ENCODE measurements at regions not wholly inside any gene's neighbourhood (a gene's known extent, or its start where the extent isn't known, plus 50 kb on each side); places are given as distances from the start of the nearest gene placed in this dataset.

DNA sequence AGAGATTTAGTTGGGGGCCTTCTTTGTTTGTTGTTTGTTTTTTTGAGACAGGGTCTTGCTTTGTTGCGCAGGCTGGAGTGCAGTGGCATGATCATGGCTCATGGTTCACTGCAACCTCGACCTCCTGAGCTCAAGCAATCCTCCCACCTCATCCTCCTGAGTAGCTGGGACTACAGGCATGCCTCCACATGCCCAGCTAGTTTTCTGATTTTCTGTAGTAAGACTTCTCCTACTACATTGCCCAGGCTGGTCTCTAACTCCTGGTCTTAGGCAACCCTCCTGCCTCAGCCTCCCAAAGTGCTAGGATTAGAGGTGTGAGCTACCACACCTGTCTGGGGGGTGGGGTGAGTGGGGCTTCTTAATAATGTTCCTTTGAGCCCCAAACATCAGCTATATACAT lies 148.3 kb upstream of the ADAMTS9 start:
- H3K27ac ChIP-seq, result no peak overlapping the region

DNA sequence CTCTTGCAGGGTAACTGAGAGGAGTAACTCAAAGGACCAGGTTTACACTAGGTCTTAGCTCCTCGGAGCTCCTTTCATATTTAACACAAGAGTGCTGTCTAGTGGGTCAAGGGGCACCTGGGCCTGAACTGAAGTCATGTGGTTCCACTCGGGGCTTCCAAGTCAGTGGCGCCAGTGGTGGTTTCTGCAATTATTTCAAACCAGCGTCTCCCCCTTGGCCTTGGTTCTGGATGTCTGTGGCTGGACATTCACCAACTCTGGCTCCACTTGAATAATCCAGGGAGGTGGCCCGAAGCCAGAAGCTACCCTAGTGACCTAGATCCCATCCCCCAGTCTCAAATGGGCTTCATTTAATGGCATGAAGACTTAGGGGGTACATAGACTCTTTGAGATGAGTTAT lies 144.3 kb upstream of the ADAMTS9 start:
- TF ChIP-seq, protein P1, sequence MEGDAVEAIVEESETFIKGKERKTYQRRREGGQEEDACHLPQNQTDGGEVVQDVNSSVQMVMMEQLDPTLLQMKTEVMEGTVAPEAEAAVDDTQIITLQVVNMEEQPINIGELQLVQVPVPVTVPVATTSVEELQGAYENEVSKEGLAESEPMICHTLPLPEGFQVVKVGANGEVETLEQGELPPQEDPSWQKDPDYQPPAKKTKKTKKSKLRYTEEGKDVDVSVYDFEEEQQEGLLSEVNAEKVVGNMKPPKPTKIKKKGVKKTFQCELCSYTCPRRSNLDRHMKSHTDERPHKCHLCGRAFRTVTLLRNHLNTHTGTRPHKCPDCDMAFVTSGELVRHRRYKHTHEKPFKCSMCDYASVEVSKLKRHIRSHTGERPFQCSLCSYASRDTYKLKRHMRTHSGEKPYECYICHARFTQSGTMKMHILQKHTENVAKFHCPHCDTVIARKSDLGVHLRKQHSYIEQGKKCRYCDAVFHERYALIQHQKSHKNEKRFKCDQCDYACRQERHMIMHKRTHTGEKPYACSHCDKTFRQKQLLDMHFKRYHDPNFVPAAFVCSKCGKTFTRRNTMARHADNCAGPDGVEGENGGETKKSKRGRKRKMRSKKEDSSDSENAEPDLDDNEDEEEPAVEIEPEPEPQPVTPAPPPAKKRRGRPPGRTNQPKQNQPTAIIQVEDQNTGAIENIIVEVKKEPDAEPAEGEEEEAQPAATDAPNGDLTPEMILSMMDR (IDR thresholded peaks at IDR 0.05), result no peak
- no peak for TF ChIP-seq ZFX (IDR thresholded peaks at IDR 0.05; ENCODE audit: borderline replicate concordance)
- no peak overlapping the region for H3K27ac ChIP-seq

More for the DNA sequence above, 148.3 kb upstream of the ADAMTS9 start:
- TF ChIP-seq, protein P1 (IDR thresholded peaks at IDR 0.05), result no peak

DNA sequence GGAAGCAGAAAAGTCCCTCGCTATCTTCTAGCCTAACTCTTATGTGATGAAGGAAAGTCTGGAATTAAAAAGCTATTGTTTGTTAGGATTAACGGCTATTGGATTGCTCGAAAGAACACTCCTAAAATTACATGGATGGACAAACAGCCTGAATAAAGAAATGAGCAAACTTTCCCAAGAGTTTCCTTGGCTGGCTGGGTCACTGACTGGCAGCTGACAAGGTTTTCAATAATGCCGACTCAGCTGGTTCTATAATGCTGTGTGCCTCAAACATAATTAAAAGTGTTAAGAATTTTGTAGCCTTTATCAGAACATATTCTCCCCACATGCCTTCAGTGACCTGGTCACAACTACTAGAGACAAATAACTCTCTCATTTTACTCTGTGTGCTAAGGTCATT lies 142.9 kb upstream of the ADAMTS9 start:
- H3K27ac ChIP-seq, result no peak overlapping the region
- TF ChIP-seq, protein P1 (IDR thresholded peaks at IDR 0.05), result no peak
- TF ChIP-seq ZFX (IDR thresholded peaks at IDR 0.05; ENCODE audit: borderline replicate concordance), result no peak

DNA sequence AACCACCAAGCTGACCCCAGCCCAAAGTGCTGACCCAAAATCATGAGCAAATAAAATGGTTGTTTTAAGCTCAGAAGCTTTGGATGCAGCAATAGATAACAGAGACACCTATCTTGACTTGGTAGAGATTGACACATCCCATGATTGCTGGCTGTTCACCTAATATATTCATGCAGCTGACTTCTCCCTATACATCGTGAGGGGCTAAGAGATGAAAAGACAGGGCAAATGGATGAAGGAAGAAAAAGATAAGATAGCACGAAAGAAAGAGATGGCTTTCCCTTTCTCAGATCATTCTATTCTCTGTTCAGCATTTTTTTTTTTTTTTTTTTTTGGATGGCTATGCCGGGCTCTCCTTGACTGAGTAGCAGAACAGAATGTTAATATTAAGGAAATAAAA lies 141.5 kb upstream of the ADAMTS9 start:
- H3K27ac ChIP-seq, result no peak overlapping the region
- TF ChIP-seq, protein P1 (IDR thresholded peaks at IDR 0.05), result no peak
- no peak for TF ChIP-seq ZFX (IDR thresholded peaks at IDR 0.05; ENCODE audit: borderline replicate concordance)

DNA sequence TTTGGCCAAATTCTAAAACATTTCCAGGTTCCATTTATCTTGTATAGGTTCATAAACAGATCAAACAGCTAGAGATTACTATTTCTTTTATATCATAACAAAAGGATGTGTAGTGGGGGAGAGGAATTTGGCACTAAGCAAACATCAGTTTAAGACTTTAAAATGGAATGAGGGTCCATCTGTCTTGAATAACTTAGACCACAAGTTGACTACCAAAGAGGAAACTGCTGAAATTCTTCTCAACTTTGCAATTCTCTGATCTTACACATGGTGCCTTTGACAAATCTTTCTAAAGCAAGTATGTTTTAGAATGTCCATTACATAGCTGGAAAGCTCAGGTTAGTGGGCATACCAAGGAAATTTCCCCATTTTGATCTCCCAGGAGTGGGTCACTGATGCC lies 140.5 kb upstream of the ADAMTS9 start:
- no peak for TF ChIP-seq ZFX (IDR thresholded peaks at IDR 0.05; ENCODE audit: borderline replicate concordance)
- TF ChIP-seq, protein P1 (IDR thresholded peaks at IDR 0.05), result no peak
- H3K27ac ChIP-seq, result no peak overlapping the region

DNA sequence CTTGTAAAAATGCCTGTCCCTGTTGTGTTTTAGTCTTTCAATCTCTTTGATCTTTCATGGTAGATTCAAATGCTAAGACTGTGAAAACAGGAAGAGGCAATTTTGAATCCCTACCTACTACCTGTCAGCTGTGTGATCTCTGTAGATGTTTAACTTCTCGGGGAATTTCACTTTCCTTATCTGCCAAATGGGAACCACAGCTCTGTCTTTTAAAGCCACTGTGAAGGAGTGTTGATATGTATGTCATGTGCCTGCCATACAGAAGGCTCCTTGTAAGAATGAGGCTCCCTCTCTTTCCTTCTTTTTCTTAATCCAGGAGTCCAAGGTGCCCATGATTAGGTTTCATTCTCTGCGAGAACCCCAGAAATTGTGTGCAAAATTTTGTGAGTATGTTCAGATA lies 139.6 kb upstream of the ADAMTS9 start:
- no peak overlapping the region for H3K27ac ChIP-seq
- TF ChIP-seq ZFX (IDR thresholded peaks at IDR 0.05; ENCODE audit: borderline replicate concordance), result no peak
- TF ChIP-seq, protein P1 (IDR thresholded peaks at IDR 0.05), result no peak

DNA sequence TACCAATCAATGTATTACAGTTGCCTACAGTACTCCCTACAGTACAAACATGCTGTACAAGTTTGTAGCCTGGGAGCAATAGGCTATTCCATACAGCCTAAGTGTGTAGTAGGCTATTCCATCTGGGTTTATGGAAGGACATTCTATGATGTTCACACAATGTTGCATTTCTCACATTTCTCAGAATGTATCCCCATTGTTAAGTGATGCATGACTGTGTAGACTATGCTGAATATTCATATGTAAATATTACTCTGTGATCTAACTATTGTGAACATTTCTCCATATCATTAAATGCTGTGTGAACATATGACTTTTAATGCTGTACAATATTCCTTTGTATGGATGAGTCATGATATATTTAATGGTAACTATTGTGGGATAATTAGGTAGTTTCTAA lies 139.2 kb upstream of the ADAMTS9 start:
- no peak for TF ChIP-seq ZFX (IDR thresholded peaks at IDR 0.05; ENCODE audit: borderline replicate concordance)
- TF ChIP-seq, protein P1 (IDR thresholded peaks at IDR 0.05), result no peak
- no peak overlapping the region for H3K27ac ChIP-seq
